GM19043 (cell line): ENCODE measurements at regions not wholly inside any gene's neighbourhood (a gene's known extent, or its start where the extent isn't known, plus 50 kb on each side); places are given as distances from the start of the nearest gene placed in this dataset.

Source experiments
- ATAC-seq: cut with Tn5 transposase; IDR thresholded peaks from one replicate; pipeline ENCODE4 v1.9.1; 2021; ENCODE audit warnings: low read depth; ENCODE audit not compliant: unreplicated experiment

DNA sequence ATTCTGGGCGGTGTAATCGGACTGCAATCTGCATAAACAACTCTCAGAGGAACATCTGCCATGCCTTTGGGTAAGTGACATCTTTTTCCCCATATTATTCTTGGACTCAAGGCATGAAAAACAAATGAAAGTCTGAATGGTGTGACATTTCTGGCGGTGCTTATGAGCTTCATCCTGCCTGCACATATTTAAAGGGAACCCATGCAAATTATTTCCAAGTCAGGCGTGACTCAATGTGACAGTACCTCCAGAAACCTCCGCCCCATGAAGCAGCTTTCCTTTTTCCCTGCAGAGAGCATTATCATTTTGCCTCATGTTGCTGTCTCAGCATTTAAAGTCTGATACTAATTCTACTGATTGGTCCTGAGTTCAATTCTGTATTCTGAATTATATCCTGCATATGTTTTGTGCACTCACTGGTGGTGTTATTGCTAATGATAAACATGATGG, 585.4 kb downstream of the SNAPC1 start:
- no peak for ATAC-seq

DNA sequence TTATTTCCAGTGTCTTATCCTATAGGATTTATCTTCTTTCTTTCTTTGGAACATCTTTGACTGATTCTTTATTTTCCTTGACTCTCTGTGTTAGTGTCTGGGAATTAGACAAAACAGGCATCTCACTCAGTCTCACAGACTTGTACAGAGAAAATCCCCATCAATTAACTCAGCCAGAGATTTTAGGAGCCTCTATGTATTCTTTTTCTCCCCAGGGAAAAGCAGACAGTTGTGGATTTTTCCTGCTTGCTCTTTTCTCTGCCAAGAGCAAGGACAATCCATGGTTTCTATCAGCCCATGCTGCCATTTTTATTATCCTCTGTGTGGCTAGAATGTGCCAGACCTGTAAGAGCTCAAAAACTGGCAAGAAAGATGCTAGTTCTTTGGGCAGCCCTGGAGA, 595.1 kb downstream of the SNAPC1 start:
- no peak for ATAC-seq

DNA sequence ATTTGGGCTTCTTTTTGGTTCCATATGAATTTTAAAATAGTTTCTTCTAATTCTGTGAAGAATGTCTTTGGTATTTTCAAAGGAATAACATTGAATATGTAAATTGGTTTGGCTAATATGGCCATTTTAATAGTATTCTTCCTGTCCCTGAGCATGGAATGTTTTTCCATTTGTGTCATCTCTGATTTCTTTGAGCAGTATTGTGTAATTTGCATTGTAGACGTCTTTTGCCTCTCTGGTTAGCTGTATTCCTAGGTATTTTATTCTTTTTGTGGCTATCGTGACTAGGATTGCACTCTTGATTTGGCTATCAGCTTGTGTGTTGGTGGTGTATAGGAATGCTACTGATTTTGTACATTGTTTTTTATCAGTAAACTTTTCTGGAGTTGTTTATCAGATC, 601.9 kb downstream of the SNAPC1 start:
- no peak for ATAC-seq

DNA sequence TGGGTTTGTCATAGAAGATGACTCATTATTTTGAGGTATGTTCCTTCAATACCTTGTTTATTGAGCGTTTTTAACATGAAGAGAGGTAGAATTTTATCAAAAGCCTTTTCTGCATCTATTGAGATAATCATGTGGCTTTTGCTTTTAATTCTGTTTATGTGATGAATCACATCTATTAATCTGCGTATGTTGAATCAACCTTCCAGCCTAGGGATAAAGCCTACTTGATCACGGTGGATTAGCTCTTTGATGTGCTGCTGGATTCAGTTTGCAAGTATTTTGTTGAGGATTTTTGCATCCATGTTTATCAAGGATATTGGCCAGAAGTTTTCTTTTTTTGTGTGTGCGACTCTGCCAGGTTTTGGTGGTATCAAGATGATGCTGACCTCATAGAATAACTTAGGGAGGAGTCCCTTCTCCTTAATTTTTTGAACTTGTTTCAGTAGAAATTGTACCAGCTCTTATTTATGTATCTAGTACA, 602.6 kb downstream of the SNAPC1 start:
- no peak for ATAC-seq

DNA sequence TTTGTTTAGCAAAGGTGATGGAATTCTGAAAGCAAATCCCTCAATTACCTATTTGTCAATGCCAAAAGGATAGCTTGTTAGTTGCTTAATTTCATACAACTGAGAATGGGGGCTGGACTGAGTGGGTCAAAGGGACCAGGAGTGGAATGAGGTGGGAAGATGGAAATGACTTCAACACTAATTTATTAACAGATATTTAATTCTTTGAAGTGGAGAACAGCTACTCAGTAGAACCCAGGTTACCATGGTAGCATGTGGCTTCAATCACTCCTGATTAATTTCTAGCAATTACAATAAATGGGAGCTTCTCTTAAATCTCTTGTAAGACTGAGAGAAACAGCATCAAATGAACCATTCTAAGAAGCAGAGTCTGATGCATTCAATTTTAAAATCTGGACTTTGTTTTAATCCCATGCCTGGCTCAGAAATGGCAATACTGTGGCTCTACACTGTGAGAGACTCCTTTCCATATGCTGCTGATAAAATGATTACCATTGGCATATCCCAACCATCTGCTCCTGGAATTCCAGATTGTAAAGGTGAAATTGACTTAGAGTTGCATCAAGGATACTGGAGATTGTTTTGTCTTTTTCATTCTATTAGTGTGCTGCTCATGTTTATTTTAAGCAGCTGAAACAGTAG, 607.8 kb downstream of the SNAPC1 start:
- ATAC-seq = no peak

DNA sequence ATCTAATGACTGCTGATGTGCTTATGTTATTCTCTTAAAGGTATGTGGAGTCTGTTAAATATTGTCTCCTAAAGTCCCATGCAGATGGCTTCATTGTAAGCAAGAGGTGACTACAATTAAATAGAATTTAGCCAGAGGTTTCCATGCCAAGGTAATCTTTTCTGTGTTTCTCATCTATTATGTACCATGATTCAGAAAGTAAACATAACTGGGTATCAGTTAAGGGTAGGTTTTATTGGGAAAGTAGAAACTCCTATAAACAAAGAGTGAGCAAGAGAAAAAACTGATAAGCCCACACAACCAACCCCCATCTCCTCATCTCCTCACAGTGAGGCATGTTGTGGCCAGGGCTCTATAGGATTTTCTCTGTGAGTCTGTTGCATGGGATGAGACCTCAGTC, 611.7 kb downstream of the SNAPC1 start:
- no peak for ATAC-seq

DNA sequence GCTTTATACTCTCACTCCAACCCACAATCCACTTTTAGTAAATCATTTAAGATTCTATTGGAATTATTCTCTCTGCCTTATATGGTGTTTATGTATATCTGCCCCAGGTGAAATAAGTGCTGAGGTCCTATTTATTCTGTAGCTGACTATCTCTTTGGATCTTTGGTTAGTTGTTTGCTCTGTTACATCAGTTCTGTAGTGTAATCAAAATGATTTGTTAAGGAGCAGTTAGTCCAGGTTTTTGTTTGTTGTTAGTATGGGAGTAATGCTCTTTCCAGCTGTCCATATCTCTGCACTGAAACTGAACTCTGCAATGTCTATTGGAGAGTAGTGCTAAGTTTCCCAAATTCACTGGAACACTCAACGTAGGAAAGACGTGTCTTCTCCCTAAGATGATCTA, 615.8 kb downstream of the SNAPC1 start:
- no peak for ATAC-seq

DNA sequence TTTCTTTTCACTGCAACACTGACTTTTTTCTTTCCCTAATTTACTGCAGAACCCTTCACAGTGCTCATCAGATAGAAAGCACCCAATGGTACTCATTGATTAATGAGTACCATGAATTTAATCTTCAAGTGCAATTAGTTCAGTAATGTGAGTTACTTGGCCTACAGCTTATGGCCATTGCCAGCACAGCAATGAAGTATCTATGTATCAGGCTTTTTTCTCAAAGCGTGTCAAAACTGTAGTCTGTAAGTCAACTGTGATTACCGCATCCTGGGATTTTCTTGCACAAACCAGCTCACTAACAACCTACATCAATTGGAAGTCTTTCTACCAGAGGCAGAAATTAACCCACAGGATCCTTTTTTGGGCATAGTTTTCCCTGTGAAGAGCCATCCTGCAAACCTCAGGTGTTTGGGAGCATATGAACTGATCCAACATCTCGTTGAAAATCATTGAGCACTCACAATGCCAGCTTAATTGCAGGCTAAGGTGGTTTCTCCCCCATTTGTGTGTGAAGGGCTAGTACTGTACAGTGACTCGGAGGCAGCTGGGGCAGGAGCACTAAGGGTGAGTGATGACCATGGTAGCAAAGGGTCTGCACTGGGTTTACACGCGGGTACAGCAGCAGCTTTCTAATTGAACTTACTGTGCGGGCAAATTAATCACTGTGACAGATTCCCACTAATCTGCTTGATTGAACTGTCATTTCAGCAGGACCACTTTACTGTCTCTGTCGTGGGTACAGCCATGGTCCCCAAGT, 619.3 kb downstream of the SNAPC1 start:
- ATAC-seq = no peak

DNA sequence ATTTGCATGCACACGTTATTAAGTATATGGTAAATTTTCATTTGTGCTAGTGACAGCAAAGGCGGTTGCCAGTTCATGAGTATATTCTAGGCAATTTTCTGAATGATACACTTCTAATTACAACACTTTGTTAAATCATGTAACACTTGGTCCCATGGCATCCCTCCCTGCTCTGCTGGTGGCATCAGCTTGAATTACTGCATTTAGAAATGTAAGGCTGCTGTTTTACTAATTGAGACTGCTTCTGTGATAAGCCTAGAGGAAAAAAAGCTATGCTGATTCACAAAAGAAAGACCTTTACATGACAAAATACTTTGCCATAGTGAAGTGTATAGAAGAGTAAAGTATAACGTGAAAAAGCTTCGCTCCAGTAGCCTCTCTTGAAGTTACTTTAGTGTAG, 636.1 kb downstream of the KCNH5 start:
- ATAC-seq = no peak

DNA sequence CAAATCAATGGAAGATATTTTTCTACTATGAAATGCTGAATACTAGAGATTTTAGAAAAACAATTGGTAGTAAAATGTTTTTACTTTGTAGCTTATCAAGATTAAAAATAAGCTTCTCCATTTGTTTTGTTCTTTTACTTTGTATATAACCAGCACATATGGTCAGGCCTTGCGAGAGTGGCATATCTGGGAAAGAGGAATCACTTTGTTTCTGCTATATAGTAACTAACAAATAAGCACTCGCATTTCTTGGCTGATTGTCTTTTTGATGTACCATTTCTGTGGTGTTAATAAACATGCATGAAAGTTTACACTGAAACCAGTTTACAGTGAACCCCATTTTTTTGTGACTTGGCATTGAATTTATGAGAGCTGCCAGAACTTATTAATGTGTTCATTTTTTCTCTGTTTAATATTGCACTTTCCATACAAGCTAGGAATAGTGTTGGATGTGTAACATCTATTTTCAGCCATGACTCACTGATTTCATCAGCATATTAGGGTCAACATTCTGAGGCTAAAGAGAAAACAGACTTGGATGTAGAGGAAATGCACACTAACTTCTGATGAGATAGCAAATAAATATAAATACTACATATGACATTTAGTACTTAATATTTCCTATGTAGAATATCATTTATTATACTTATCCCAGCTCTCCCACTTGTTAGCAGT, 635.5 kb downstream of the KCNH5 start:
- ATAC-seq = no peak

DNA sequence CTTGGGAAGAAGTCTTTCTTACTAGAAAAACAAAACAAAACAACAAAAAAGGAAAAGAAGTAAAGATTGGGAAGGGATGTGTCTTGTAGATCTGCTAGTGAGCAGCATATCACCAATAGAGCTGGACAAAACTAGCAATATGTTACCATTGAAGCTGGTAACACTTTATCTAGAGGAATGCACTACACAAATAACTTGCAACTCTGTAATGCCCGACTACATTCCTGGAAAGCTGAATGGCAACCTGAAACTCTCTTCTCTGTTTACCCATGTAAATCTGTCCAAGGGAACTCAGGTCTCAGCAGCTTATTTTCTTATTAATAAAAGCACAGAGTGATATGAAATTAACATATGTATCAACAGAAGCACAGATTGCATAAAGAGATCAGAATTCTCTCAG, 624.4 kb downstream of the KCNH5 start:
- ATAC-seq = no peak

DNA sequence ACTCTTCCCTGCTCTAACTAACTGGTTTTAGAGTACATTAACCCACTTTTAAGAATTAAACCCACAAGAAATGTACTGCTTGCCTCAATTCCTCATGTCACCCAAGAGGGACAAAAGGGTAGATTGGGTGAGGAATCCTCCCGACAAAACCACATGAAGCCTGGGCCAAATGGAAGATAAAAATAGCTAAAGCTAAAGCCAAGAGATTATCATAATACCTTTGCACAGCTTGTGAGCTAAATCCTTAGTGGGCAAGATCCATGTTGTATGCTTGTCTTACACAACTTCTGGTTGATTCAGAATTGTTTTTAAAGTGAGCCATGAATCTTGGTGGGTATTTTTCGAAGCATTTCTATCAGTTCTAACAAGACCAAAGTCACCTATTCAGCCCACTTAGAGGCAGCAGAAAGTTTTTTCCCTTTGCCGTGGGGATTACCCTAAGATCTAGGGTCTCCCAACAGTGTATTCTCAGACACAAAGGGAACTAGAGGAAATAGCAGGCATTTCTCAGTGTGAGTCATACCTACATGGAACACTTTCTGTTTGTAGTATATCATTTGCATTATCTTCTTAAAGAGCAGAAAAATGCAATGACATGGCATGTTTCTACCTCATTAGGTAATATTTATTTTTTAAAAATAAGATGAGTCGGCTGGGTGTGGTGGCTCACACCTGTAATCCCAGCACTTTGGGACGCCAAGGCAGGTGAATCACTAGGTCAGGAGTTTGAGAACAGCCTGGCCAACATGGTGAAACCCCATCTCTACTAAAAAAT, 616.6 kb downstream of the KCNH5 start:
- ATAC-seq = no peak

DNA sequence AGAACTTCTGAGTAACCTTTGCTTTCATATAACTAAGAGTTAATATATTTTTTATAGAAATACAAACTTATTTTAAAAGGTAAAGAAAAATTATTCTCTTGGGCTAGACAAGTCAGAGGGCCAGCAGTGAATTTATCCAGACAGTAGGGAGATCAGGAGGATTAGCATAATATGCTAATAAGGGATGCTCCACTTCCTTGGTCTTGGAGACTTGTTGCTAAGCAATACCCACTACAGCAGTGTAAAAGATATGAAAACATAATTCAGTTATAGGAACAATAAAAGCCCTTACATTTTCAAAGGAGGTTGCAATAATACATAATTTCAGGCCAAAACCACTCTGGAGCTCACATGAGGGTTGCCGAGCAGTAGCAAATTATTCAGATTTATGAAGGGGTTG, 615.6 kb downstream of the KCNH5 start:
- no peak for ATAC-seq

DNA sequence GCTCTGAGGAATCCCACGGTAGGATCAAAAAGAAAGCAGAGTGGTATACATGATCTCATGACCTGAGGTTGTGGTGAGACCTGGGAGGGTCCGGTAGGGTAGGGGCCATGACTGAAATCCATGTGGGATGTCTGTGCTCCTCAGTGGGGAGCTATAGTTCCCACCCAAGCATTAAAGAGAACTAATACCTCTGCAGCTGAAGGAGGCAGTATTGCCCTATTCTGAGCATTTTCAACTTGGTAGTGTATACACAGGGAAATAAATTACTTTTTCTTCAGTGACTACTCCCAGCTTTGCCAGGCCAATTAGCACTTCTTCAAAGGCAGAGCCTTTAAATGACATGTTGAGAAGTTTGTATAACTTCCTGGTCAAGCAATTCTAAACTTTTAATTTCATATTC, 613.8 kb downstream of the KCNH5 start:
- ATAC-seq = no peak

DNA sequence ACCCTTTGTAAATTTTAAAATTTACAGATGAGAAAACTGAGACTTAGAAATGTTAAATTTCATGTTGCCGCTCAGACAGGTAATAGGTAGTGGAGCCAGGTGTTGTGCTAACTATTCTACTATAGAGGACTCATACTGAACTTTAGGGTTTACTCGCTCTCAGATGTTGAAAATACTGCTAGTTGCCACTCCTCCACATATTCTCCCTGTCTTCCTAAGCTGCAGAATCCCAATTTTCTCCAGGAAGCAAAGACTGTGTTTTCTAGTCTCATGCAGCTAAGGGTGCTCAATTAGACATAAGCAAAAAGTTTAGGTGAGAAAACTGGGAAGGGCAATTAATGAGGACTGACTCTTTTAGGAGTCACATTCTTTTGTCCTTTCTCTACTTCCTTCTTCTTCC, 612.3 kb downstream of the KCNH5 start:
- no peak for ATAC-seq

DNA sequence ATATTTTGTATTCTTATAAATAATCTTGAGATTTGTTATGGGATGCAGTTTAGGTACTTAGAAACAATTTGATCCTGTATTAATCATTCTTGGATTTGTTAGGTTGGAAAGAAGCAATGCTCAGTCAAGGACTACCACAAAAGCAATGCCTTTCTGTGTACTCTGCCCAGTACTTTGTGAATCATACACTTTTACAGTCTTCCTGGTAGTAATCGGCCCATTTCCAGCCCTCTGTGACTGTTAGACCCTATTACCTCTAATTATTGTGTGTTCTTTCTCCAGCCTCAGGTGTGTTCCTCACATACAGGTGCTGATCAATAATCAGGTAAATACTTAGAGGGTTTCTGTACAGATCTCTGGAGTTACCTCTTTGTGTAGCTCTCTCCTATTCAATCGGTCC, 609.0 kb downstream of the KCNH5 start:
- no peak for ATAC-seq

DNA sequence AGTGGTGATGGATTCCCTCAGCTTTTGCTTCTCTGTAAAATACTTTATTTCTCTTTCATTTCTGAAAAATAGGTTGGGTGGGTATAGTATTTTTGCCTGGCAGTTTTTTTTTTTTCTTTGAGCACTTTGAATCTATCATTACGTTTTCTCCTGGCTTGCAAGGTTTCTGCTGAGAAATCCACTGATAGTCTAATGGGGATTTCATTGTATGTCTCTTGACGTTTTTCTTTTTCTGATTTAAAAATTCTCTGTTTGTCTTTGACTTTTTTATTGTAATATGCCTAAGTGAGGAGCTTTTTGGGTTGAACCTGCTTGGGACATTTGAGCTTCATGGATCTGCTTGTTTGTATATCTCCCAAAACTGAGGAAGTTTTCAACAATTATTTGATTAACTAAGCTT, 606.0 kb downstream of the KCNH5 start:
- ATAC-seq = no peak

DNA sequence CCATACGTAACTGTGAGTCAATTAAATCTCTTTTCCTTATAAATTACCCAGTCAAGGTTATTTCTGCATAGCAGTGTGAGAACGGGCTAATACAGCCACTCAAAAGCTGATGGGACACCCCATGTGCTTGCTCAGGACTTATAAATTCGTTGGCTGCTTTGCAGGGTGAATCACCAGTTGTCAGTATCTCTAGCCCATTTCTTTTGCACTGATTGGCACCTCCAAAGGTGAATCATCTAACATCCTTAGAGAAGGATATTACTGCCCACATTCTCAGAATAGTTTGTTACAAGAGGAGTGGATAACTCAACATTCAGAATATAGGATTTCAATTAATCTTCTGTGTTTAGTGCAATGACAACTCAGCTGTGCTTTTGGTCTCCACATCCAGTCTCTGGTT, 601.5 kb downstream of the KCNH5 start:
- ATAC-seq = no peak

DNA sequence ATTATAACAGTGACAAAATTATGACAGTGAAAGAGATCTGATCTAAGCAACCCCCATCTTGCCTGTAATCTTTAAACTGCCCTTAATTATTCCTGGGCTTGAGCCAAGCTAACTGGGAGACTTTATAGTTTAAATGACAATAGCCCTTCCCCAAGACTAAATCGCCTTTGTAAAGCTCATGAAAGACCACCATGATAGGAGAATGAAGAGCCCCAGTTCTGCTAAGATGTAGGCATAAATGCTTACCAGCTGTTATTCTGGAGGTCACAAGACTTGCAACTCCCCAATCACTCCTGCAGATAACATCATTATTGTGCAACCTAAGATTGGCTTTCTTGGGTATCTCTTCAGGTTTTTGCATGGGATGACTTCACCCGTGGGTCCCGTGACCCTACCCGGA, 599.7 kb downstream of the KCNH5 start:
- ATAC-seq = no peak

DNA sequence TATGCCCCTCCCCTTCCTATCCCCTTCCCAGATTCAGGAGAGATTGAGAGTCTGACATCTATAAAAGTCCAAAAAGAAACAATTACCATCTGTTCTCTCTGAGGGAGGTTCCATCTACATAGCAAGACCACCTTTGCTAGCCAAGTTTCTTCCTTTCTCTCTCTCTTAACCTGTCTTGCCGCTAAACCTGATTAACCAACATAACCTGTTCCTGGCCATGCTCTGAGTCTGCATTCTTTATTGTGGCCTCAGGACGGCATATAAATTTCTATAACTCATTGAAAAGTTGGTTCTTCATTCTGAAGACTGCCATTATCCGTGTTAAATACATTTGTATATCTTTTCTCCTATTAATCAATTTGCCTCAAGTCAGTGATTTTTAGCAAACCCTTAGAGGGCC, 594.0 kb downstream of the KCNH5 start:
- ATAC-seq = no peak

DNA sequence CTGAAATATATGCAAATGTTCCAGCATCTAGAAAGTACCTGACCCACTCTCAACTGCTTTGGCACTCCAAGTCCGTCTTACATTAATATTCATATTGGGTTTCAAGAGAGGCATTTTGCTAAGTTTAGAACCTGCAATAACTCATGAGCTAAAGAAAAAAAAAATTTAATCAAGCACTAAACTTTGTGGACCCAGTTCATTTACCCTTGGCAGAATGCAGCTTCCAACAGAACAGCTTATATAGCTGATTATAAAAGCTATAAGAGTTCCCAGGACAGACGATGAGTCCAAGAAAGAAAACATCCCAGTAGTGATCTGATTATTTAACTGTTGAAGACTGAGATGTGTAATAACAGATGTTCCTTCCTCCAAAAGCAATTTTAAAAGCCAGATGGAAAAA, 592.0 kb downstream of the KCNH5 start:
- ATAC-seq = no peak
